CD14-positive monocyte (primary cell): ENCODE measurements at regions not wholly inside any gene's neighbourhood (a gene's known extent, or its start where the extent isn't known, plus 50 kb on each side); places are given as distances from the start of the nearest gene placed in this dataset.

Experiments used
- DNase-seq, 3 donors: peaks; one replicate each; pipeline ENCODE4 v3.0.0-alpha.2; 2011 to 2022
- H2AFZ ChIP-seq: 2 replicates; pipeline ENCODE4 v1.6.0; 2012; ENCODE audit warnings: mild to moderate bottlenecking, low read depth, low read length, inconsistent platforms; ENCODE audit not compliant: insufficient read depth, poor library complexity, severe bottlenecking
- H3K27ac ChIP-seq, 2 donors: 1 replicate in 1 of 2; 2 replicates in 1 of 2; pipeline ENCODE4 v1.5.1; 2012 to 2013; ENCODE audit warnings: low read length in 2 of 2, control low read depth in 1 of 2, inconsistent platforms in 1 of 2, low read depth in 1 of 2, mild to moderate bottlenecking in 1 of 2
- H3K27me3 ChIP-seq, 2 donors: one replicate each; pipeline versions ENCODE4 v1.6.0 to v1.6.1; 2011 to 2013; ENCODE audit warnings: low read length in 2 of 2; ENCODE audit not compliant: control insufficient read depth in 2 of 2, insufficient read depth in 2 of 2
- H3K36me3 ChIP-seq, 2 donors: replicated peaks in 1 of 2; 1 replicate in 1 of 2; 2 replicates in 1 of 2; pipeline versions ENCODE4 v1.5.1 to v1.6.1; 2012 to 2013; ENCODE audit warnings: low read length in 2 of 2, control low read depth in 1 of 2, inconsistent platforms in 1 of 2, mild to moderate bottlenecking in 1 of 2; ENCODE audit not compliant: insufficient read depth in 2 of 2, control insufficient read depth in 1 of 2
- H3K4me1 ChIP-seq, 2 donors: 1 replicate in 1 of 2; 2 replicates in 1 of 2; pipeline versions ENCODE4 v1.5.1 to v1.6.1; 2012 to 2013; ENCODE audit warnings: low read length in 2 of 2, control low read depth in 1 of 2, inconsistent platforms in 1 of 2, mild to moderate bottlenecking in 1 of 2, moderate library complexity in 1 of 2; ENCODE audit not compliant: insufficient read depth in 2 of 2, control insufficient read depth in 1 of 2
- H3K4me2 ChIP-seq: replicated peaks from 2 replicates; pipeline ENCODE3; 2012; ENCODE audit warnings: low read length, moderate library complexity, mild to moderate bottlenecking; ENCODE audit not compliant: poor library complexity, severe bottlenecking; ENCODE audit errors: extremely low read depth
- H3K4me3 ChIP-seq, 3 experiments: fragments of 200-600 bp in 1 of 3; sonication (generic) in 1 of 3; replicated peaks in 1 of 3; 1 replicate in 2 of 3; 2 replicates in 1 of 3; pipeline ENCODE4 v1.5.1; 2011 to 2013; ENCODE audit warnings: low read length in 3 of 3, mild to moderate bottlenecking in 3 of 3, control low read depth in 2 of 3, low read depth in 2 of 3, inconsistent platforms in 1 of 3, moderate library complexity in 1 of 3
- H3K79me2 ChIP-seq: 2 replicates; pipeline ENCODE4 v1.6.0; 2012; ENCODE audit warnings: mild to moderate bottlenecking, control low read depth, inconsistent platforms, low read length, moderate library complexity; ENCODE audit not compliant: insufficient read depth
- H3K9ac ChIP-seq: 2 replicates; pipeline ENCODE4 v1.6.0; 2017; ENCODE audit warnings: low read length, mild to moderate bottlenecking; ENCODE audit not compliant: insufficient read depth, poor library complexity, severe bottlenecking
- H3K9me3 ChIP-seq, 2 donors: replicated peaks in 1 of 2; 1 replicate in 1 of 2; 2 replicates in 1 of 2; pipeline versions ENCODE4 v1.5.1 to v1.6.1; 2012 to 2013; ENCODE audit warnings: low read length in 2 of 2, control low read depth in 1 of 2; ENCODE audit not compliant: control insufficient read depth in 1 of 2, insufficient read depth in 1 of 2
- H4K20me1 ChIP-seq: 2 replicates; pipeline ENCODE4 v1.6.0; 2012; ENCODE audit warnings: mild to moderate bottlenecking, low read length, control low read depth, moderate library complexity; ENCODE audit not compliant: insufficient read depth
- H3K27ac Mint-ChIP-seq, 7 donors: one replicate each; pipeline ENCODE4 v1.8.0; 2020; ENCODE audit warnings: mild to moderate bottlenecking in 7 of 7, mixed read lengths in 7 of 7, moderate library complexity in 6 of 7, inconsistent platforms in 2 of 7
- H3K27me3 Mint-ChIP-seq, 3 donors: one replicate each; pipeline ENCODE4 v1.8.0; 2021 to 2022; ENCODE audit warnings: low read depth in 3 of 3, mild to moderate bottlenecking in 3 of 3, mixed read lengths in 3 of 3, moderate library complexity in 3 of 3, inconsistent platforms in 1 of 3
- H3K36me3 Mint-ChIP-seq, 2 donors: one replicate each; pipeline ENCODE4 v1.8.0; 2020; ENCODE audit warnings: mixed read lengths in 2 of 2, inconsistent platforms in 1 of 2, mild to moderate bottlenecking in 1 of 2
- H3K4me1 Mint-ChIP-seq: one replicate; pipeline ENCODE4 v1.8.0; 2020; ENCODE audit warnings: mild to moderate bottlenecking, mixed read lengths
- H3K4me3 Mint-ChIP-seq, 2 donors: one replicate each; pipeline ENCODE4 v1.8.0; 2020; ENCODE audit warnings: mild to moderate bottlenecking in 2 of 2, mixed read lengths in 2 of 2, moderate library complexity in 1 of 2
- H3K9me3 Mint-ChIP-seq, 7 donors: one replicate each; pipeline ENCODE4 v1.8.0; 2020 to 2022; ENCODE audit warnings: mixed read lengths in 7 of 7, mild to moderate bottlenecking in 6 of 7, moderate library complexity in 6 of 7, inconsistent platforms in 2 of 7
- WGBS: methylation state at CpG from one replicate; pipeline ENCODE4 v1.1.5; 2013; ENCODE audit warnings: missing lambda C conversion rate; ENCODE audit not compliant: insufficient coverage; 5-methylcytosine and 5-hydroxymethylcytosine counted together
- intact Hi-C, 2 donors: fragments of 100-400 bp; cut with micrococcal nuclease; formaldehyde crosslinking; loops; one replicate each; pipeline versions ENCODE4 v1.15.0 to v1.15.1; 2023
- TF ChIP-seq, protein P1 (sequence below): fragments of 200-600 bp; IDR thresholded peaks from one replicate; pipeline ENCODE4 v1.8.0; 2022; ENCODE audit warnings: antibody characterized with exemption, mild to moderate bottlenecking

GRCh38 chr13:88643233-88643632 lies 972.1 kb downstream of the SLITRK5 start:
- no peak overlapping the region for H3K4me3 ChIP-seq
- no peaks in the 10 kb centered on the region for H3K4me1 Mint-ChIP-seq
- no peaks in the 10 kb centered on the region for H3K79me2 ChIP-seq
- no peak overlapping the region for H3K27ac Mint-ChIP-seq
- peaks cover 7 to 43% (median 24%) of the 10 kb centered on the region in 7 donors for H3K9me3 Mint-ChIP-seq
- TF ChIP-seq, protein P1, sequence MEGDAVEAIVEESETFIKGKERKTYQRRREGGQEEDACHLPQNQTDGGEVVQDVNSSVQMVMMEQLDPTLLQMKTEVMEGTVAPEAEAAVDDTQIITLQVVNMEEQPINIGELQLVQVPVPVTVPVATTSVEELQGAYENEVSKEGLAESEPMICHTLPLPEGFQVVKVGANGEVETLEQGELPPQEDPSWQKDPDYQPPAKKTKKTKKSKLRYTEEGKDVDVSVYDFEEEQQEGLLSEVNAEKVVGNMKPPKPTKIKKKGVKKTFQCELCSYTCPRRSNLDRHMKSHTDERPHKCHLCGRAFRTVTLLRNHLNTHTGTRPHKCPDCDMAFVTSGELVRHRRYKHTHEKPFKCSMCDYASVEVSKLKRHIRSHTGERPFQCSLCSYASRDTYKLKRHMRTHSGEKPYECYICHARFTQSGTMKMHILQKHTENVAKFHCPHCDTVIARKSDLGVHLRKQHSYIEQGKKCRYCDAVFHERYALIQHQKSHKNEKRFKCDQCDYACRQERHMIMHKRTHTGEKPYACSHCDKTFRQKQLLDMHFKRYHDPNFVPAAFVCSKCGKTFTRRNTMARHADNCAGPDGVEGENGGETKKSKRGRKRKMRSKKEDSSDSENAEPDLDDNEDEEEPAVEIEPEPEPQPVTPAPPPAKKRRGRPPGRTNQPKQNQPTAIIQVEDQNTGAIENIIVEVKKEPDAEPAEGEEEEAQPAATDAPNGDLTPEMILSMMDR: no peak
- H3K27me3 ChIP-seq: no peaks in the 10 kb centered on the region
- H3K27me3 Mint-ChIP-seq: no peaks in the 10 kb centered on the region
- no peaks in the 10 kb centered on the region for H3K36me3 Mint-ChIP-seq
- no peak overlapping the region for H2AFZ ChIP-seq
- DNase-seq: no peak
- no peak overlapping the region for H3K9ac ChIP-seq
- H3K9me3 ChIP-seq: peaks cover 25 to 32% of the 10 kb centered on the region in 2 donors
- intact Hi-C loops: no loop called here
- no peak overlapping the region for H3K4me3 Mint-ChIP-seq
- no peak overlapping the region for H3K27ac ChIP-seq
- H3K36me3 ChIP-seq: no peaks in the 10 kb centered on the region
- no peaks in the 10 kb centered on the region for H4K20me1 ChIP-seq
- no CpG with 5 or more reads among the region's 2 CpGs for WGBS
- no peak overlapping the region for H3K4me2 ChIP-seq
- no peaks in the 10 kb centered on the region for H3K4me1 ChIP-seq

DNA sequence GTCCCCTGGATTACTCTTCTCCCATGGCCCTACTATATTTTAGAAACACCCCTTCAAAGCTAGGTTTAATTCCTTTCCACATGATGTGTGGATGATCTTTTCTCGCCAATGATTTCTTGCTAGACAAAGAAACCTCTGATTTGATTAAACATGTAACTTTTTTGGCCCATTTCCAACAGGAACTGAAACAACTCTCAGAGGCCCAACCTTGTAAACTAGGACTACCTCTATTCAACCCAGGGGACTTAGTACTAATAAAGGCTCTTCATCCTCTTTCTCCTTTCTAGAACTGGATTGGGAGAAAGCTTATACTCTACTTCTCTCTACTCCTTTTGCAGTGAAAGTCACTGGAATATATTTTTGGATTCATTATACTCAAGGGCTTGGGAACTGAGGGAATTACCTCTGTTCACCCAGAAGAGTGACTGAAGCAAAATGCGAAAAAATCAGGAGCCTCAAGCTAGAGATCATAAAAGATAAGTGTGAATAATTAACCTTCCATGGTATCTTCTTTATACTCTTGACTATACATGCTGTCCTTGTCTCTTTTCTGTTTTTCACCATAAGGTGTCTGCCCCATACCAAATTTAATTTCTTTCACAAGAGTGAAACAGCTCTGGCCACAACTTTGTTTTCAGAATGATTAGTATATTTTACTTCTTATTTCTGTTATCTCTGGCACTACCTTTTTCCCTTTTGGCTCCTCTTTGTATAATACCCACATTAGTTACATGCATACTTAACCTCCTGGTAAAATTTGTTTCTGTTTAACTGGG lies 977.6 kb downstream of the SLITRK5 start:
- H3K27ac ChIP-seq: no peak overlapping the region
- no peak for DNase-seq
- whole genome bisulfite sequencing: no CpG with 5 or more reads among the region's 2 CpGs
- no peak overlapping the region for H2AFZ ChIP-seq
- H3K4me1 Mint-ChIP-seq: no peaks in the 10 kb centered on the region
- no peaks in the 10 kb centered on the region for H3K79me2 ChIP-seq
- H3K9me3 Mint-ChIP-seq: peaks cover 12 to 35% (median 25%) of the 10 kb centered on the region in 7 donors
- intact Hi-C loops: no loop called here
- TF ChIP-seq, protein P1: no peak
- no peak overlapping the region for H3K4me2 ChIP-seq
- no peaks in the 10 kb centered on the region for H3K36me3 Mint-ChIP-seq
- no peaks in the 10 kb centered on the region for H4K20me1 ChIP-seq
- no peaks in the 10 kb centered on the region for H3K36me3 ChIP-seq
- no peak overlapping the region for H3K4me3 ChIP-seq
- no peak overlapping the region for H3K27ac Mint-ChIP-seq
- no peak overlapping the region for H3K4me3 Mint-ChIP-seq
- peaks cover 0 to 2% (median 0%) of the 10 kb centered on the region in 3 donors for H3K27me3 Mint-ChIP-seq
- no peaks in the 10 kb centered on the region for H3K27me3 ChIP-seq
- H3K9me3 ChIP-seq: peaks cover 16 to 32% of the 10 kb centered on the region in 2 donors
- H3K9ac ChIP-seq: no peak overlapping the region
- H3K4me1 ChIP-seq: no peaks in the 10 kb centered on the region
